K562 (cell line): ENCODE measurements at regions not wholly inside any gene's neighbourhood (a gene's known extent, or its start where the extent isn't known, plus 50 kb on each side); places are given as distances from the start of the nearest gene placed in this dataset.

Experiments used
- ATAC-seq: fragments of 200-7000 bp; cut with Tn5 transposase; 3 replicates; pipeline ENCODE4 v1.9.1; 2020; ENCODE audit warnings: moderate library complexity
- BruUV-seq: library from RNA; stranded (reverse); fragments of 400-500 nt; replicated peaks from 2 replicates; lab custom pipeline; 2021; lab: Mats Ljungman, UMichigan
- CTCF ChIA-PET: fragments of 300-600 bp; formaldehyde crosslinking; extraction: SDS; loops from one replicate; lab custom pipeline; 2021; ENCODE audit warnings: low intra/inter-chr PET ratio; lab: Yijun Ruan, JAX
- POLR2A ChIA-PET: fragments of 300-600, 350-650 bp; sonication (Branson Sonifier 250); formaldehyde crosslinking; extraction: SDS; loops from one replicate; lab custom pipeline; 2021; ENCODE audit warnings: antibody characterized with exemption, inconsistent platforms; lab: Yijun Ruan, JAX
- DNase-seq, 4 experiments: peaks; one replicate each; pipeline versions ENCODE4 v3.0.0 to v3.0.0-alpha.2; 2011 to 2018; ENCODE audit warnings: low spot score in 3 of 4, mixed read lengths in 3 of 4; ENCODE audit errors: extremely low read depth in 1 of 4
- FAIRE-seq: peaks from 2 replicates; lab custom pipeline; 2011; peaks lifted over from hg19 to GRCh38; lab: Jason Lieb, UNC
- H2AFZ ChIP-seq: 2 replicates; pipeline ENCODE4 v1.6.0; 2011; ENCODE audit warnings: low read depth, low read length, control low read depth, inconsistent platforms
- H3K27ac ChIP-seq: fragments of 200-600 bp; 3 replicates; pipeline ENCODE4 v1.8.0; 2011; ENCODE audit warnings: low read depth, mild to moderate bottlenecking, control low read depth, inconsistent platforms, low read length, moderate library complexity, mixed read lengths; ENCODE audit errors: extremely low read depth
- H3K27me3 ChIP-seq, 2 experiments: fragments of 300-600 bp in 1 of 2; 2 replicates in 1 of 2; 3 replicates in 1 of 2; pipeline versions ENCODE4 v1.6.0 to v1.8.0; 2011; ENCODE audit warnings: inconsistent platforms in 2 of 2, low read length in 2 of 2, mild to moderate bottlenecking in 1 of 2, mixed read lengths in 1 of 2, moderate library complexity in 1 of 2; ENCODE audit not compliant: control insufficient read depth in 2 of 2, insufficient read depth in 2 of 2
- H3K36me3 ChIP-seq: fragments of 300-600 bp; 3 replicates; pipeline ENCODE4 v1.8.0; 2011; ENCODE audit warnings: mild to moderate bottlenecking, low read length, inconsistent platforms; ENCODE audit not compliant: control insufficient read depth, insufficient read depth
- H3K4me1 ChIP-seq, 2 experiments: fragments of 200-600 bp in 1 of 2; replicated peaks in 1 of 2; 2 replicates in 1 of 2; 3 replicates in 1 of 2; pipeline versions ENCODE4 v1.5.1 to v1.8.0; 2011; ENCODE audit warnings: inconsistent platforms in 2 of 2, low read length in 2 of 2, mild to moderate bottlenecking in 1 of 2, mixed read lengths in 1 of 2, moderate library complexity in 1 of 2; ENCODE audit not compliant: control insufficient read depth in 2 of 2, insufficient read depth in 2 of 2
- H3K4me2 ChIP-seq: 2 replicates; pipeline ENCODE4 v1.6.1; 2011; ENCODE audit warnings: low read length, control low read depth, inconsistent platforms, mixed read lengths; ENCODE audit not compliant: insufficient read depth
- H3K4me3 ChIP-seq: fragments of 200-600 bp; sonication (generic), shearing (Covaris generic); 2 replicates; pipeline ENCODE4 v1.5.1; 2016; ENCODE audit warnings: control low read depth, inconsistent platforms
- H3K79me2 ChIP-seq: fragments of 200-600 bp; 3 replicates; pipeline ENCODE4 v1.8.0; 2011; ENCODE audit warnings: low read length, inconsistent platforms; ENCODE audit not compliant: control insufficient read depth, insufficient read depth
- H3K9ac ChIP-seq, 2 experiments: 2 replicates each; pipeline versions ENCODE4 v1.6.0 to v1.6.1; 2011; ENCODE audit warnings: low read depth in 2 of 2, low read length in 2 of 2, control low read depth in 1 of 2, inconsistent platforms in 1 of 2, mild to moderate bottlenecking in 1 of 2, mixed read lengths in 1 of 2; ENCODE audit not compliant: insufficient read depth in 1 of 2
- H3K9me1 ChIP-seq: one replicate; pipeline ENCODE4 v1.6.0; 2011; ENCODE audit warnings: inconsistent platforms, mild to moderate bottlenecking, low read length, moderate library complexity; ENCODE audit not compliant: control insufficient read depth, insufficient read depth
- H3K9me3 ChIP-seq: replicated peaks from 2 replicates; pipeline ENCODE4 v1.5.1; 2011; ENCODE audit warnings: low read depth, low read length, inconsistent platforms; ENCODE audit not compliant: control insufficient read depth, insufficient read depth
- H4K20me1 ChIP-seq: replicated peaks from 2 replicates; pipeline ENCODE4 v1.6.1; 2011; ENCODE audit warnings: low read length, inconsistent platforms, mixed read lengths; ENCODE audit not compliant: control insufficient read depth, insufficient read depth
- CREB1 ChIP-seq, 2 experiments: sonication (generic) in 1 of 2; formaldehyde crosslinking in 1 of 2; IDR thresholded peaks; 2 replicates each; pipeline versions ENCODE4 v1.6.1 to v1.8.0; 2012 to 2022; ENCODE audit warnings: inconsistent platforms in 1 of 2, mild to moderate bottlenecking in 1 of 2, missing genetic modification reagents in 1 of 2, moderate library complexity in 1 of 2
- GTF2A2 ChIP-seq: IDR thresholded peaks from 2 replicates; pipeline ENCODE4 v1.6.1; 2016; ENCODE audit warnings: mild to moderate bottlenecking, missing genetic modification characterization, missing compliant biosample characterization
- HNRNPH1 ChIP-seq: fragments of 200-400 bp; formaldehyde crosslinking; optimal IDR thresholded peaks from 2 replicates; pipeline ENCODE3; 2017; ENCODE audit warnings: low read depth, mild to moderate bottlenecking, low read length, moderate library complexity
- RFX5 ChIP-seq: IDR thresholded peaks from 2 replicates; pipeline ENCODE4 v1.6.1; 2011; ENCODE audit warnings: low read depth, mild to moderate bottlenecking, improper control_type of control experiment, low read length
- SMAD1 ChIP-seq: fragments of 150-350 bp; IDR thresholded peaks from 2 replicates; pipeline ENCODE4 v1.6.1; 2014; ENCODE audit warnings: low read length, low read depth; ENCODE audit not compliant: partially characterized antibody
- SMARCA4 ChIP-seq: fragments of 450-650 bp; IDR thresholded peaks from 2 replicates; pipeline ENCODE4 v1.6.1; 2016
- TCF7L2 ChIP-seq: fragments of 150-350 bp; IDR thresholded peaks from 2 replicates; pipeline ENCODE4 v1.6.1; 2016; ENCODE audit warnings: low read depth, mild to moderate bottlenecking, low read length, moderate library complexity
- WGBS: fragments of 100-300 bp; shearing (Covaris generic); methylation state at CpG from one replicate; pipeline ENCODE4 v1.1.6; 2016; ENCODE audit warnings: low coverage, mixed read lengths; ENCODE audit not compliant: insufficient coverage; ENCODE audit errors: missing lambda C conversion rate; 5-methylcytosine and 5-hydroxymethylcytosine counted together
- in situ Hi-C: fragments of 300-500 bp; cut with MboI; formaldehyde crosslinking; loops from 4 replicates; pipeline ENCODE4 v1.15.0; 2018; ENCODE audit warnings: inconsistent platforms, mixed read lengths
- intact Hi-C: fragments of 100-400 bp; cut with micrococcal nuclease; formaldehyde crosslinking; loops from 2 replicates; pipeline ENCODE4 v1.14.2; 2022
- TF ChIP-seq, protein P1 (sequence below): fragments of 450-650 bp; formaldehyde crosslinking; IDR thresholded peaks from 2 replicates; pipeline ENCODE4 v1.4.0; 2020; ENCODE audit warnings: mild to moderate bottlenecking, moderate library complexity

DNA sequence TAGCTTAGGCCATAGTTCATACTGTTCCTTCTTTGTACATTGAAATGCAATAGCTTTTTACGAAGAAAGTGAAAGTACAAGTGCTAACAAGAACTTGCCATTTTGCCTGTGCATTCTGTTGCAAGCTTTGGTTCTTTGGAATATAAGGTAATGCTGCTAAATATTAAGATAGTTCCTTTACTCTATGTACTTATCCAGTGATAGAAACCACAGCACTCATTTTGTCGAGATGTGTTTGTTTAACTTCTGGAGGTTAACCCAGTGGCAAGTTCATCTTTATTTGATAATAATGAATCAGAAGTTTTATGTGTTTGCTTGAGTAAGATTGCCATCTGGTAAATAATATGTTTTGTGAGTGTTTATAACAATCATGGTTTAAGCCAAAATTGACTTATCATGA lies 373.1 kb upstream of the FANCL start:
- Histone ChIP-seq H3K27me3 (no peaks in the 10 kb centered on the region), H3K9ac (no peak overlapping the region), H3K4me1 (no peaks in the 10 kb centered on the region), H3K79me2 (no peaks in the 10 kb centered on the region), H3K36me3 (no peaks in the 10 kb centered on the region), H3K9me1 (no peaks in the 10 kb centered on the region), H4K20me1 (no peaks in the 10 kb centered on the region), H3K27ac (no peak overlapping the region), H3K9me3 (no peaks in the 10 kb centered on the region), H3K4me2 (no peak overlapping the region), H2AFZ (peak overlapping the region; percentile 73), H3K4me3 (no peak overlapping the region)
- ATAC-seq (no peak; the same call in 2 of the 3 replicates), DNase-seq (no peak), FAIRE-seq (no peak)
- POLR2A ChIA-PET: no interaction called here
- TF ChIP-seq SMARCA4 (no peak), SMAD1 (no peak), CREB1 (IDR thresholded peaks at IDR 0.05) (no peak), CREB1 (CRISPR knock-in tag; IDR thresholded peaks at IDR 0.05) (no peak), RFX5 (no peak), GTF2A2 (no peak), HNRNPH1 (no peak), TCF7L2 (no peak)
- TF ChIP-seq, protein P1, sequence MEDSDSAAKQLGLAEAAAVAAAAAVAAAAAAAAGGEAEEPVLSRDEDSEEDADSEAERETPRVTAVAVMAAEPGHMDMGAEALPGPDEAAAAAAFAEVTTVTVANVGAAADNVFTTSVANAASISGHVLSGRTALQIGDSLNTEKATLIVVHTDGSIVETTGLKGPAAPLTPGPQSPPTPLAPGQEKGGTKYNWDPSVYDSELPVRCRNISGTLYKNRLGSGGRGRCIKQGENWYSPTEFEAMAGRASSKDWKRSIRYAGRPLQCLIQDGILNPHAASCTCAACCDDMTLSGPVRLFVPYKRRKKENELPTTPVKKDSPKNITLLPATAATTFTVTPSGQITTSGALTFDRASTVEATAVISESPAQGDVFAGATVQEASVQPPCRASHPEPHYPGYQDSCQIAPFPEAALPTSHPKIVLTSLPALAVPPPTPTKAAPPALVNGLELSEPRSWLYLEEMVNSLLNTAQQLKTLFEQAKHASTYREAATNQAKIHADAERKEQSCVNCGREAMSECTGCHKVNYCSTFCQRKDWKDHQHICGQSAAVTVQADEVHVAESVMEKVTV (CRISPR knock-in tag): no peak
- BruUV-seq: no TSS peak
- 24% methylated on average over 2 of the region's 2 CpGs for WGBS
- CTCF ChIA-PET: no interaction called here
- in situ Hi-C loops (no loop called here), intact Hi-C loops (no loop called here)
